Fibroblast of lung (primary cell): ENCODE measurements at regions not wholly inside any gene's neighbourhood (a gene's known extent, or its start where the extent isn't known, plus 50 kb on each side); places are given as distances from the start of the nearest gene placed in this dataset.

Experiments used
- DNase-seq, 2 donors: peaks; one replicate each; pipeline versions ENCODE4 v3.0.0 to v3.0.0-alpha.2; 2010; ENCODE audit warnings: low read depth in 2 of 2
- H2AFZ ChIP-seq: 2 replicates; pipeline ENCODE4 v1.5.1; 2012; ENCODE audit warnings: low read length, control low read depth, inconsistent platforms
- H3K27ac ChIP-seq: 2 replicates; pipeline ENCODE4 v1.5.1; 2011; ENCODE audit warnings: low read length, control low read depth; ENCODE audit not compliant: insufficient read depth
- H3K27me3 ChIP-seq: 2 replicates; pipeline ENCODE4 v1.5.1; 2011; ENCODE audit warnings: mild to moderate bottlenecking, low read length; ENCODE audit not compliant: control insufficient read depth, insufficient read depth
- H3K36me3 ChIP-seq: 2 replicates; pipeline ENCODE4 v1.5.1; 2011; ENCODE audit warnings: low read length; ENCODE audit not compliant: control insufficient read depth, insufficient read depth
- H3K4me1 ChIP-seq: 2 replicates; pipeline ENCODE4 v1.5.1; 2011; ENCODE audit warnings: low read length; ENCODE audit not compliant: control insufficient read depth, insufficient read depth; ENCODE audit errors: extremely low read depth
- H3K4me2 ChIP-seq: 2 replicates; pipeline ENCODE4 v1.5.1; 2011; ENCODE audit warnings: low read length, control low read depth; ENCODE audit not compliant: insufficient read depth; ENCODE audit errors: extremely low read depth
- H3K4me3 ChIP-seq, 4 experiments: fragments of 200-600 bp in 1 of 4; sonication (generic) in 1 of 4; replicated peaks in 1 of 4; 2 replicates each; pipeline ENCODE4 v1.5.1; 2011 to 2016; ENCODE audit warnings: low read length in 4 of 4, low read depth in 3 of 4, mild to moderate bottlenecking in 3 of 4, control low read depth in 2 of 4, inconsistent platforms in 1 of 4, mixed read lengths in 1 of 4; ENCODE audit not compliant: insufficient read depth in 1 of 4; ENCODE audit errors: control extremely low read depth in 1 of 4
- H3K79me2 ChIP-seq: 2 replicates; pipeline ENCODE4 v1.5.1; 2012; ENCODE audit warnings: mild to moderate bottlenecking, low read length, inconsistent platforms; ENCODE audit not compliant: control insufficient read depth, insufficient read depth
- H3K9ac ChIP-seq: 2 replicates; pipeline ENCODE4 v1.5.1; 2011; ENCODE audit warnings: mild to moderate bottlenecking, low read length, control low read depth; ENCODE audit not compliant: insufficient read depth
- H3K9me3 ChIP-seq: 2 replicates; pipeline ENCODE4 v1.5.1; 2012; ENCODE audit warnings: low read depth, low read length; ENCODE audit not compliant: control insufficient read depth, insufficient read depth
- H4K20me1 ChIP-seq: 2 replicates; pipeline ENCODE4 v1.5.1; 2011; ENCODE audit warnings: low read length; ENCODE audit not compliant: control insufficient read depth, insufficient read depth; ENCODE audit errors: extremely low read depth
- EZH2 ChIP-seq: IDR thresholded peaks from 2 replicates; pipeline ENCODE4 v1.5.1; 2012; ENCODE audit warnings: low read length, control low read depth, mild to moderate bottlenecking; ENCODE audit errors: missing control alignments
- TF ChIP-seq, protein P1 (sequence below), 2 donors: IDR thresholded peaks in 1 of 2; conservative IDR thresholded peaks in 1 of 2; 1 replicate in 1 of 2; 2 replicates in 1 of 2; pipeline ENCODE4 v1.5.1; 2011 to 2012; ENCODE audit warnings: low read length in 2 of 2, control low read depth in 1 of 2, inconsistent platforms in 1 of 2, low read depth in 1 of 2, mild to moderate bottlenecking in 1 of 2

DNA sequence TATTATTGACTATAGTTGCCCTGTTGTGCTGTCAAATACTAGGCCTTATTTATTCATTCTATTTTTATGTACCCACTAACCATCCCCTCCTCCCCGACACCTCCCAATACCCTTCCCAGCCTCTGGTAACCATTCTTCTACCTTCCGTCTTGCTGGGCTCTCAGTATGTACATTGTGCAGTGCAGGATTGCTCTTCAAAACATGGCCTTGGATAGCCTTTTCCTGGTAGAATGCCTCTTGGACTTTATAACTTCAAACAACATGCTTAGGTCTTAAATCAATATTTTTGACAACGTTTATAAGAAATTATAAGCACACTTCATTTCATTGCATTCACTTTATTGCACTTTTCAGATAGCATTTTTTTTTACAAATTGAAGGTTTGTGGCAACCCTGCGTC is 172.6 kb upstream of the ACTBL2 start:
- no peak for DNase-seq
- Histone ChIP-seq H3K4me2 (no peak overlapping the region), H3K79me2 (no peaks in the 10 kb centered on the region), H2AFZ (no peak overlapping the region), H3K36me3 (no peaks in the 10 kb centered on the region), H3K27me3 (no peaks in the 10 kb centered on the region), H4K20me1 (no peaks in the 10 kb centered on the region), H3K4me1 (no peaks in the 10 kb centered on the region), H3K4me3 (no peak overlapping the region), H3K9ac (no peak overlapping the region), H3K27ac (no peak overlapping the region), H3K9me3 (no peaks in the 10 kb centered on the region)
- TF ChIP-seq, protein P1, sequence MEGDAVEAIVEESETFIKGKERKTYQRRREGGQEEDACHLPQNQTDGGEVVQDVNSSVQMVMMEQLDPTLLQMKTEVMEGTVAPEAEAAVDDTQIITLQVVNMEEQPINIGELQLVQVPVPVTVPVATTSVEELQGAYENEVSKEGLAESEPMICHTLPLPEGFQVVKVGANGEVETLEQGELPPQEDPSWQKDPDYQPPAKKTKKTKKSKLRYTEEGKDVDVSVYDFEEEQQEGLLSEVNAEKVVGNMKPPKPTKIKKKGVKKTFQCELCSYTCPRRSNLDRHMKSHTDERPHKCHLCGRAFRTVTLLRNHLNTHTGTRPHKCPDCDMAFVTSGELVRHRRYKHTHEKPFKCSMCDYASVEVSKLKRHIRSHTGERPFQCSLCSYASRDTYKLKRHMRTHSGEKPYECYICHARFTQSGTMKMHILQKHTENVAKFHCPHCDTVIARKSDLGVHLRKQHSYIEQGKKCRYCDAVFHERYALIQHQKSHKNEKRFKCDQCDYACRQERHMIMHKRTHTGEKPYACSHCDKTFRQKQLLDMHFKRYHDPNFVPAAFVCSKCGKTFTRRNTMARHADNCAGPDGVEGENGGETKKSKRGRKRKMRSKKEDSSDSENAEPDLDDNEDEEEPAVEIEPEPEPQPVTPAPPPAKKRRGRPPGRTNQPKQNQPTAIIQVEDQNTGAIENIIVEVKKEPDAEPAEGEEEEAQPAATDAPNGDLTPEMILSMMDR (conservative IDR thresholded peaks at IDR 0.05 in 1 of 2, IDR thresholded peaks at IDR 0.05 in 1 of 2; ENCODE audit: low read depth in 1 of 2, low read length in 2 of 2): no peak
- no peak for TF ChIP-seq EZH2

DNA sequence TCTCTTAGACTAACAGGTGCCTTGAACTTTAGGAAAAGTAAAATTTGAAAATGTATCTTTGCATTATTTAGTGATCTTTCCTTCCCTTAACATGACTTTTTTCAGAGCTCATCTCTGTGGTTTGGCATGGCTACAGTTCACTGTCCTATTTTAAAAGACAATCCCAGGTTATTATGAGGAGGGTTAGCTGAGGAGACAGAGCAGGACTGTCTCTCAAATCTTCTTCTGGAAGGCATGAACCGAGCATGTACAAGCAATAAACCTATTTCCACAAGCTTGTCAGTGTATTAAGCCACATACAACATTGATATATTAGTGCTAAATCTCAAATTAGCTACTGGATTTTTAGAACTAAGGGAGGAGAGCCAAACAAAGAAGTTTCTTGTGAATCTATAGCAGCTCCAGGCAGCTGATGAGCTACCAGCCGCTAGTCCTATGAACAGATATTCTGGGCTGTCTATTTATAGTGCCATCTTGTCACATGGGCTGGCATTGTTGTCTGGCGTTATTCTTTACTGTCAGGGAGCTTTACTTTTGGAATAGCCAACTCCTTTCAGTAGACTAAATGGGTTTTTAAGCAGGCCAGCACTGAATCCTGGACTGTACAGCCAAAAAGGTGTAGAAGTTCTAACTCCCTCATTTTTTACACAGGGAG is 171.2 kb upstream of the ACTBL2 start:
- Histone ChIP-seq H3K27ac (no peak overlapping the region), H3K4me1 (no peaks in the 10 kb centered on the region), H2AFZ (no peak overlapping the region), H3K9ac (no peak overlapping the region), H3K27me3 (no peaks in the 10 kb centered on the region), H3K4me2 (no peak overlapping the region), H3K79me2 (no peaks in the 10 kb centered on the region), H3K9me3 (no peaks in the 10 kb centered on the region), H4K20me1 (no peaks in the 10 kb centered on the region), H3K36me3 (no peaks in the 10 kb centered on the region), H3K4me3 (no peak overlapping the region)
- no peak for TF ChIP-seq EZH2
- TF ChIP-seq, protein P1 (conservative IDR thresholded peaks at IDR 0.05 in 1 of 2, IDR thresholded peaks at IDR 0.05 in 1 of 2; ENCODE audit: low read depth in 1 of 2, low read length in 2 of 2): no peak
- DNase-seq: no peak

DNA sequence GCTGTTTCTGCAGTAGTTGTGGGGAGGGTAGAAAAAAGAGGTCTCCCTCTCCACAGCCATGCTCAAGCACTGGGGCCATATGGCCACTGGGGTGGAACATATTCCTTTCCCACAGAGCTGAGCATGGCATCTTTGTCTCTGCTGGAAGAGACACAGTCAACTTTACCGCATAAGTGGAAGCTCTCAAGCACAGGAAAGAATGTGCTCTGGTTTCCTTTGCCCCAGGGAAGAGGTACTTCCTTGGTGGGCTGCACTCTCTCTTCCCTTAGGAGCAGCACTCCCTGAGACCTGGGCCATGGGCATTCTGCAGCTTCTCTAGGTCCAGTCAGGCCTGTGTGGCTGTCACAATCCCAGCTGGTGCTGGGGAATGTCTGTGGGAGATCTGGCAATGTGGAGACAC is 168.5 kb upstream of the ACTBL2 start:
- H3K27ac ChIP-seq: no peak overlapping the region
- no peak overlapping the region for H3K4me3 ChIP-seq
- H3K4me2 ChIP-seq: no peak overlapping the region
- H3K27me3 ChIP-seq: no peaks in the 10 kb centered on the region
- TF ChIP-seq, protein P1 (conservative IDR thresholded peaks at IDR 0.05 in 1 of 2, IDR thresholded peaks at IDR 0.05 in 1 of 2; ENCODE audit: low read depth in 1 of 2, low read length in 2 of 2): no peak
- TF ChIP-seq EZH2: no peak
- H2AFZ ChIP-seq: no peak overlapping the region
- no peaks in the 10 kb centered on the region for H4K20me1 ChIP-seq
- H3K36me3 ChIP-seq: no peaks in the 10 kb centered on the region
- H3K9ac ChIP-seq: no peak overlapping the region
- H3K79me2 ChIP-seq: no peaks in the 10 kb centered on the region
- no peak for DNase-seq
- H3K4me1 ChIP-seq: no peaks in the 10 kb centered on the region
- no peaks in the 10 kb centered on the region for H3K9me3 ChIP-seq
